ENCODE measurements at regions not wholly inside any gene's neighbourhood (a gene's known extent, or its start where the extent isn't known, plus 50 kb on each side); places are given as distances from the start of the nearest gene placed in this dataset.

GRCh38 chr19:30083125-30083681 is 141.2 kb downstream of the URI1 start:
- no peak for DNase-seq

- DNase-seq, result no peak
Measured at GRCh38 chr19:30083701-30084156, 141.7 kb downstream of the URI1 start.

GRCh38 chr19:30084390-30084819 is 142.4 kb downstream of the URI1 start:
- DNase-seq, result no peak

GRCh38 chr19:30085394-30085793 is 143.4 kb downstream of the URI1 start:
- DNase-seq, result peak; percentile 49

GRCh38 chr19:30086220-30086619 is 144.2 kb downstream of the URI1 start:
- no peak for DNase-seq

- no peak for DNase-seq
Measured at GRCh38 chr19:30086916-30087315, 144.9 kb downstream of the URI1 start.

GRCh38 chr19:30087381-30088138 is 145.5 kb downstream of the URI1 start:
- DNase-seq, result no peak

GRCh38 chr19:30088567-30088966 is 146.5 kb downstream of the URI1 start:
- DNase-seq, result no peak

- DNase-seq, result no peak
Measured at GRCh38 chr19:30089086-30089665, 147.1 kb downstream of the URI1 start.

- no peak for DNase-seq
Measured at GRCh38 chr19:30090476-30090875, 148.4 kb downstream of the URI1 start.

- DNase-seq, result no peak
Measured at GRCh38 chr19:30090963-30091362, 148.9 kb downstream of the URI1 start.

- DNase-seq, result peak; percentile 46
Measured at GRCh38 chr19:30091456-30091855, 149.4 kb downstream of the URI1 start.

GRCh38 chr19:30091856-30092255 is 149.8 kb downstream of the URI1 start:
- no peak for DNase-seq

GRCh38 chr19:30092721-30093569 is 150.9 kb downstream of the URI1 start:
- DNase-seq, result peak; percentile 71

GRCh38 chr19:30093966-30094755 is 152.1 kb downstream of the URI1 start:
- DNase-seq, result no peak

GRCh38 chr19:30094756-30095140 is 152.7 kb downstream of the URI1 start:
- no peak for DNase-seq

- DNase-seq, result no peak
Measured at GRCh38 chr19:30095171-30095570, 153.1 kb downstream of the URI1 start.

- no peak for DNase-seq
Measured at GRCh38 chr19:30096596-30097370, 154.7 kb downstream of the URI1 start.

GRCh38 chr19:30097746-30098280 is 155.8 kb downstream of the URI1 start:
- DNase-seq, result no peak

GRCh38 chr19:30102239-30102638 is 160.2 kb downstream of the URI1 start:
- DNase-seq, result no peak

- no peak for DNase-seq
Measured at GRCh38 chr19:30102666-30103065, 160.6 kb downstream of the URI1 start.
